Stimulated activated CD4-positive, alpha-beta T cell treated with anti-CD3 and anti-CD28 coated beads, Interleukin-12 subunit alpha, Interleukin-12 subunit beta, amount 100 ng/mL, for 24 hours (primary cell): ENCODE measurements at regions not wholly inside any gene's neighbourhood (a gene's known extent, or its start where the extent isn't known, plus 50 kb on each side); places are given as distances from the start of the nearest gene placed in this dataset.
"Not testable (repeated sequence)": the region's sequence is repeated elsewhere in the genome, so short reads cannot be mapped to it uniquely, and the experiment has no call there.

Experiments used
- DNase-seq, 2 experiments: peaks; one replicate each; pipeline ENCODE4 v3.0.0-alpha.2; 2020; ENCODE audit warnings: low read depth in 2 of 2

DNA sequence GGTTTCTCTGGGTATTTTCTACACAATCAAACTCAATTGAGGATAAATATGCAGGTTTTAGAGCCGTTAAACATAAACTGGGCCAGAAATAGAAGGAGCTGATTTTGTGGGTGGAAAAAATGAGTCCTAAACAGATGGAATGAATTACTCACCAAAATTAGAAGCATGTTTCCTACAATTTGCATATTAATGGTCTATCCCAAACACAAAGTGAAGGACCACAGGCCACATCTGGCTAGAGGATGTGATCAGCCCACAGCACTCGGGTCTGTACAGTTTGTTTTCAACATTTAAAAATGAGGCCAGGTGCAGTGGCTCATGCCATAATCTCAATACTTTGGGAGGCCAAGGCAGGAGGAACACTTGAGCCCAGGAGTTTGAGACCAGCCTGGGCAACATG, 296.3 kb downstream of the PREX1 start:
- DNase-seq, result no peak

- DNase-seq, result no peak
Observed at GRCh38 chr20:48530957-48531356, 296.8 kb downstream of the PREX1 start.

GRCh38 chr20:48528346-48528745, 299.5 kb downstream of the PREX1 start:
- DNase-seq, result no peak

DNA sequence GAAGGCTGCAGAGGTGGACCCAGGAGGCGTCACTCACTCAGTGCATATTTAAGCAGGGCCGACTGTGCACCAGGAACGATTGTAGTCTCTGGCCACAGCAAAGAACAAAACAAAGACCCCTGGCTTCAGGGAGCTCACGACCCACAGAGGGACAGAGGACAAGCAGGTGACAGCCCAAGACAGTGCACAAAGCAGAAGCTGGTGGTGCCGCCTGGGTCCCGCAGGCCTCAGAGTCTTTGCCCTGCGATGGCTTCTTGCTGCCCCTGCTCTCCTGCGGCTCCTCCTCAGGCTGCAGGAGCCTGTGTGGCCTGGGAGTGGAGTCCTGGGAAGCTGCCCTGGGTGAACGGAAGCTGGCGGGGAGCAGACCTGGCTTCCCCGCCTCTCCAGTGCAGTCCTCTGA, 300.0 kb downstream of the PREX1 start:
- DNase-seq, result no peak

DNA sequence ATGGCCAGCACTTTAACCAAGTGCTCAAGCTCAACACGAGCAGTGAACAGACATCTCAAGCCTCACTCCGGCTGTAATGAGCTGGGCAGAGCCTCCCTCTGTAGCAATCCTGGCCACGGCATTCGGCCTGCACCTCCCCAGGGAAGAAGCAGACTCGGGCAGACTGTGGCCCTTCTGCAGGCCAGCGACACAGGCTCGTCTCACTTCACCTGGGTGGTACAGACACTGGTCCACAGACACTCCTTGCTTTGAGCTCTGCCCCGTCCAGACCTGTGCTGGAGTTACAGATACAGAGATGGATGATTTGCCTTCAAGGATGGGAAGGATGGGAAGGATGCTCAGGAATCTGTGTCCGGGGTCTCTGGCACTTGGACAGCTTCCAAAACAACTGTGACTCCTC, 300.9 kb downstream of the PREX1 start:
- DNase-seq, result no peak

GRCh38 chr20:48525400-48525799, 302.4 kb downstream of the PREX1 start:
- DNase-seq, result no peak

- no peak for DNase-seq
Observed at GRCh38 chr20:48524582-48524981, 303.2 kb downstream of the PREX1 start.

- no peak for DNase-seq
Observed at GRCh38 chr20:48523191-48523995, 304.4 kb downstream of the PREX1 start.

DNA sequence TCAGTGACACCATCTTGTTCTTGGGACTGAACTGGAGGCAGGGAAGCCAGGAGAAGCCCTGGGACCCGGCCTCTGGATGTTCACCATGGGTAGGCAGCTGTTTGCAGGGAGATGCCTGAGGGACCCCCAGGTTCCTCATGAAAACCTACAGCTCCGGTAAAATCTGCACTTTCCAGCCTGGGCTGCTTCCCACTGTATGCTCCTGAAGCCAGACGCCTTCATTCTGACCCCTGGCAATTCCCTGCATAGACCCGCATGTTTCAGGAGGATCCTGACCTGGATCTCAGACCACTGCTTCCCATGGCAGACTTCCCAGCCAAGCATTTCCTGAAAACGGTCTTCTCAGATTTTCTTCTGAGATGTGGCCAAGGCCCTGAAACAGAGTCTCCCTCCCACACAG, 306.7 kb downstream of the PREX1 start:
- DNase-seq, result no peak

GRCh38 chr20:48516196-48516595, 311.6 kb downstream of the PREX1 start:
- DNase-seq, result not testable (repeated sequence)

GRCh38 chr20:48514577-48514976, 313.2 kb downstream of the PREX1 start:
- DNase-seq, result not testable (repeated sequence)

DNA sequence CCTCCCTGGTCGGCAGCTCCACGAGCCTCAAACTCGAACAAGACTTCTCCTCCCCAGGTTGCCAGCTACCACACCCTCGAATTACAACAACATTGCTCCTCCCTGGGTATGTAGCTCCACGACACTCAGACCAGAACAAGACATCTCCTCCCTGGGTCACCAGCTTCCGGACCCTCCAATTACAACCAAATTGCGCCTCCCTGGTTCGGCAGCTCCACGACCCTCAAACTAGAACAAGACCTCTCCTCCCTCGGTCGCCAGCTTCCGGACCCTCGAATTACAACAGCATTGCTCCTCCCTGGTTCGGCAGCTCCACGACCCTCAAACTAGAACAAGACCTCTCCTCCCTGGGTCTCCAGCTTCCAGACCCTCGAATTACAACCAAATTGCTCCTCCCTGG, 315.3 kb downstream of the PREX1 start:
- not testable (repeated sequence) for DNase-seq

DNA sequence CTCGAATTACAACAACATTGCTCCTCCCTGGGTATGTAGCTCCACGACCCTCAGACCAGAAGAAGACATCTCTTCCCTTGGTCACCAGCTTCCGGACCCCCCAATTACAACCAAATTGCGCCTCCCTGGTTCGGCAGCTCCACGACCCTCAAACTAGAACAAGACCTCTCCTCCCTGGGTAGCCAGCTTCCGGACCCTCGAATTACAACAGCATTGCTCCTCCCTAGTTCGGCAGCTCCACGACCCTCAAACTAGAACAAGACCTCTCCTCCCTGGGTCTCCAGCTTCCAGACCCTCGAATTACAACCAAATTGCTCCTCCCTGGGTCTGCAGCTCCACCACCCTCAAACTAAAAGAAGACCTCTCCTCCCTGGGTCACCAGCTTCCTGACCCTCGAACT, 322.7 kb downstream of the PREX1 start:
- DNase-seq, result not testable (repeated sequence)

DNA sequence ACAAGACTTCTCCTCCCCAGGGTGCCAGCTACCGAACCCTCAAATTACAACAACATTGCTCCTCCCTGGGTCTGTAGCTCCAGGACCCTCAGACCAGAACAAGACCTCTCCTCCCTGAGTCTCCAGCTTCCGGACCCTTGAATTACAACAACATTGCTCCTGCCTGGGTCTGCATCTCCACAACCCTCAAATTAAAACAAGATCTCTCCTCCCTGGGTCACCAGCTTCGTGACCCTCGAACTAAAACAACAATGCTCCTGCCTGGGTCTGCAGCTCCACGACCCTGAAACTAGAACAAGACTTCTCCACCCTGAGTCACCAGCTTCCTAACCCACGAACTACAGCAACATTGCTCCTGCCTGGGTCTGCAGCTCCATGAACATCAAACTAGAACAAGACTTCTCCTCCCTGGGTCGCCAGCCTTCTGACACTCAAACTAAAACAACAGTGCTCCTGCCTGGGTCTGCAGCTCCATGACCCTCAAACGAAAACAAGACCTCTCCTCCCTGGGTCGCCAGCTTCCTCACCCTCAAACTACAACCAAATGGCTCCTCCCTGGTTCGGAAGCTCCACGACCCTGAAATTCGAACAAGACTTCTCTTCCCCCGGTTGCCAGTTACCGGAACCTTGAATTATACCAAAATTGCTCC, 324.5 kb downstream of the PREX1 start:
- DNase-seq, result no peak

DNA sequence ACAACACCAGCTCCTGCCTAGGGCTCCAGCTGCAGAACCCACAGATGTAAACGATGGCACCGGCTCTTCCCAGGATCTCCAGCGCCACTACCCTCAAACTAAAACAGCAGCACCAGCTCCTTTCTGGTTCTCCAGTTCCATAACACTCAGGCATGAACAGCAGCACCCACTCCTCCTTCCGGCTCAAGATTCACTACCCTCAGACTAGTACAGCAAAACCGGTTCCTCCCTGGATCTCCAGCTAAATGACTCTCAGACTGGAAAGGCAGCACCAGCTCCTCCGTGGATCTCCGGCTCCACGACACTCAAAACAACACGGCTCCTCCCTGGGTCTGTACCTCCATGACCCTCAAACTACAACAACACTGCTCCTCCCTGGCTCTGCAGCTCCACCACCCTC, 325.0 kb downstream of the PREX1 start:
- DNase-seq, result no peak

- no peak for DNase-seq
Observed at GRCh38 chr20:48502016-48502415, 325.8 kb downstream of the PREX1 start.

GRCh38 chr20:48500900-48501299, 326.9 kb downstream of the PREX1 start:
- DNase-seq, result not testable (repeated sequence)

- DNase-seq, result not testable (repeated sequence)
Observed at GRCh38 chr20:48498939-48499338, 328.9 kb downstream of the PREX1 start.

- DNase-seq, result not testable (repeated sequence)
Observed at GRCh38 chr20:48498125-48498524, 329.7 kb downstream of the PREX1 start.

DNA sequence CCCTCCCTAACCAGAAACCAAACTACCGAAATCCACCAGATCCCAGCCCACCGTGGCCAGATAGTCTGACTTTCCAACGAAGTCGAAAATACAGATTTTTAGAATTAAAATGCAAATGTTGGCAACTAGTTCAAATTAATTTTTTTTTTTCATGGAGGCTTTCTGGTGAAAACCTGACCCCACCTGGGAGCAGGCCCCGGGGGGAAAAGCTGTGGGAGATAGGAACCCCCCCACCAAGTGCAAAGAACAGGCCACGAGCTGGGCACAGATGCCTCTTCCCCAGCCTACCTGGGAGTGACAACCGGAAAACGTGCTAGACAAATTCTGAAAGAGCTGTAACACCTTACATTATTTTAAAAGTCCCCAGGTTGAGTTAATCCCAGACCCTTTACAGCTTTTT, 333.8 kb downstream of the PREX1 start:
- no peak for DNase-seq

GRCh38 chr20:48493331-48493730, 334.5 kb downstream of the PREX1 start:
- not testable (repeated sequence) for DNase-seq

DNA sequence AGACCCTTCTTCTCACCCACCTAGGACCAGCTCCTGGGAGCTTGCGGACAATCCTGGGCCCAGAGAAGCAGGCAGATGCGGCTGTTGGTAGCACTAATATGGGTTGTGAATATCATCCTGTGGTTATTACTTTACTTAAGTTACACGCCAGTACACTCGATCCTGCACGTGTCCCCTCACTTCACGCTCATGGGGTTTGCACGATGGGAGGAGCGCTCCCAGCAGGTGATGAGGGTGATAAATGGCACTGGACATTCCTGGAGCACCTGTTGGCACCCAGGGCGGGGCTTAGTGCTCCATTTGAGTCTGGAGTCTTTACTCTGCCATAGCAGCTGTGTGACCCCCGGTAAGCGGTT, 335.1 kb downstream of the PREX1 start:
- no peak for DNase-seq

DNA sequence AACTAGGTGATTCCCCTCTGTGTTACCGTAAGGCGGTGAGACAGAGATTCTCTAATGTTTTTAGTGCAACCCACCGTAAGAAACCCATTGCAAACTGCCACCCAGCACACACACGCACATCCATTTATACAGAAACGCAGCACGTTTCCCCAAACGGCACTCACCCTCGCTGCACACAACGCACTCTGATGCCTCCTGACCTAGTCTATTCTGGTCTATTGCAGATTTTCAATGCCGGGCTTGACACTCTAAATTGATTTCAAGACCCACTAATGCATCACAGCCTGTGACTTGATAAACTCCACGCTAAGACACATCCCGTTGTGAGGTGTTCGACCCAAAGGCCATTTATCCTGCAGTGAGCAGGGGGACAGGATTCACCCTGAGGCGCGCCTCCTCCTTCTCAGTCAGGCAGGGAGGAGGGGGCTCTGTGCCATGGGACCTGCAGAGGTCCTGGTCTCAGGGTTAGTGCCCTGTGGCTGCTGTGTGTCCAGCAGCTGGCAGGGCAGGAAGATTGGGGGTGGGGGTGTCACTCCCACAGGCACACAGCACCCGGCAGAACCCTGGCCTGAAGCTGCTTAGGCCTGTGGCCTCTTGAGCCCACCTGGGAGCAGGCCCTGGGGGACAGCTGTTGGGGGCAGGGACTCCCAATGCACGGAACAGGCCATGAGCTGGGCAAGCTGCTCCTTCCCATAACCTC, 335.6 kb downstream of the PREX1 start:
- DNase-seq, result no peak
